Endothelial cell of umbilical vein (primary cell): ENCODE measurements at regions not wholly inside any gene's neighbourhood (a gene's known extent, or its start where the extent isn't known, plus 50 kb on each side); places are given as distances from the start of the nearest gene placed in this dataset.
"Not testable (repeated sequence)": the region's sequence is repeated elsewhere in the genome, so short reads cannot be mapped to it uniquely, and the experiment has no call there.

Experiments used
- CTCF ChIP-seq, 2 donors: IDR thresholded peaks; 1 replicate in 1 of 2; 2 replicates in 1 of 2; pipeline ENCODE4 v1.5.1; 2011; ENCODE audit warnings: low read length in 2 of 2, mild to moderate bottlenecking in 2 of 2, moderate library complexity in 2 of 2, control low read depth in 1 of 2, inconsistent platforms in 1 of 2, low read depth in 1 of 2; ENCODE audit not compliant: insufficient read depth in 1 of 2; ENCODE audit errors: extremely low read depth in 1 of 2
- EZH2 ChIP-seq: IDR thresholded peaks from 2 replicates; pipeline ENCODE4 v1.6.1; 2012; ENCODE audit warnings: borderline replicate concordance, low read depth, mild to moderate bottlenecking, moderate library complexity, low read length, inconsistent platforms; ENCODE audit not compliant: severe bottlenecking
- POLR2A ChIP-seq: IDR thresholded peaks from 2 replicates; pipeline ENCODE4 v1.6.1; 2012; ENCODE audit warnings: low read depth, mild to moderate bottlenecking, control low read depth, low read length

GRCh38 chr15:58363118-58363517 lies 68.7 kb upstream of the LIPC start:
- TF ChIP-seq EZH2; CTCF (IDR thresholded peaks at IDR 0.05; ENCODE audit: extremely low read depth in 1 of 2, insufficient read depth in 1 of 2, low read depth in 1 of 2, low read length in 2 of 2); POLR2A: not testable (repeated sequence)
